ENCODE measurements at regions not wholly inside any gene's neighbourhood (a gene's known extent, or its start where the extent isn't known, plus 50 kb on each side); places are given as distances from the start of the nearest gene placed in this dataset.
"Not testable (repeated sequence)": the region's sequence is repeated elsewhere in the genome, so short reads cannot be mapped to it uniquely, and the experiment has no call there.

- Histone ChIP-seq H3K4me3 (ENCODE audit: low read depth, low read length) (no peak overlapping the region), H3K27me3 (ENCODE audit: control insufficient read depth, insufficient read depth, low read length) (no peaks in the 10 kb centered on the region), H3K9me3 (ENCODE audit: control insufficient read depth, insufficient read depth, low read length) (no peaks in the 10 kb centered on the region), H3K27ac (ENCODE audit: low read depth, low read length) (no peak overlapping the region)
- CTCF ChIA-PET: no interaction called here
- no peak for DNase-seq (ENCODE audit: low read depth, low spot score)
- TF ChIP-seq CTCF (IDR thresholded peaks at IDR 0.05; ENCODE audit: low read depth, low read length): no peak
- POLR2A ChIA-PET: no interaction called here
Measured at GRCh38 chr4:167838686-167839085, 253.7 kb upstream of the ANXA10 start.

- no peak for TF ChIP-seq CTCF (IDR thresholded peaks at IDR 0.05; ENCODE audit: low read depth, low read length)
- Histone ChIP-seq H3K27ac (ENCODE audit: low read depth, low read length) (no peak overlapping the region), H3K27me3 (ENCODE audit: control insufficient read depth, insufficient read depth, low read length) (no peaks in the 10 kb centered on the region), H3K4me3 (ENCODE audit: low read depth, low read length) (no peak overlapping the region), H3K9me3 (ENCODE audit: control insufficient read depth, insufficient read depth, low read length) (no peaks in the 10 kb centered on the region)
- ChIA-PET CTCF (no interaction called here), POLR2A (no interaction called here)
- no peak for DNase-seq (ENCODE audit: low read depth, low spot score)
Measured at GRCh38 chr4:167842487-167842886, 249.8 kb upstream of the ANXA10 start.

GRCh38 chr4:167854881-167855280 is 237.5 kb upstream of the ANXA10 start:
- H3K9me3 ChIP-seq (ENCODE audit: control insufficient read depth, insufficient read depth, low read length): no peaks in the 10 kb centered on the region; the same call in 1 of the 2 replicates
- no peak overlapping the region for H3K4me3 ChIP-seq (ENCODE audit: low read depth, low read length)
- H3K27ac ChIP-seq (ENCODE audit: low read depth, low read length): no peak overlapping the region
- CTCF ChIA-PET: no interaction called here
- POLR2A ChIA-PET: no interaction called here
- no peaks in the 10 kb centered on the region for H3K27me3 ChIP-seq (ENCODE audit: control insufficient read depth, insufficient read depth, low read length)
- DNase-seq (ENCODE audit: low read depth, low spot score): no peak
- no peak for TF ChIP-seq CTCF (IDR thresholded peaks at IDR 0.05; ENCODE audit: low read depth, low read length)

GRCh38 chr4:167858127-167858526 is 234.2 kb upstream of the ANXA10 start:
- H3K4me3 ChIP-seq (ENCODE audit: low read depth, low read length); H3K9me3 ChIP-seq (ENCODE audit: control insufficient read depth, insufficient read depth, low read length); H3K27me3 ChIP-seq (ENCODE audit: control insufficient read depth, insufficient read depth, low read length); CTCF ChIA-PET; H3K27ac ChIP-seq (ENCODE audit: low read depth, low read length); DNase-seq (ENCODE audit: low read depth, low spot score); POLR2A ChIA-PET: not testable (repeated sequence)

GRCh38 chr4:167867191-167867590 is 225.1 kb upstream of the ANXA10 start:
- Histone ChIP-seq H3K9me3 (ENCODE audit: control insufficient read depth, insufficient read depth, low read length) (no peaks in the 10 kb centered on the region), H3K27ac (ENCODE audit: low read depth, low read length) (no peak overlapping the region), H3K27me3 (ENCODE audit: control insufficient read depth, insufficient read depth, low read length) (no peaks in the 10 kb centered on the region), H3K4me3 (ENCODE audit: low read depth, low read length) (no peak overlapping the region)
- POLR2A ChIA-PET: no interaction called here
- CTCF ChIA-PET: no interaction called here
- no peak for DNase-seq (ENCODE audit: low read depth, low spot score)
- TF ChIP-seq CTCF (IDR thresholded peaks at IDR 0.05; ENCODE audit: low read depth, low read length): no peak

- no peaks in the 10 kb centered on the region for H3K9me3 ChIP-seq (ENCODE audit: control insufficient read depth, insufficient read depth, low read length)
- POLR2A ChIA-PET: no interaction called here
- DNase-seq (ENCODE audit: low read depth, low spot score): no peak
- CTCF ChIA-PET: no interaction called here
- no peak overlapping the region for H3K27ac ChIP-seq (ENCODE audit: low read depth, low read length)
- no peak for TF ChIP-seq CTCF (IDR thresholded peaks at IDR 0.05; ENCODE audit: low read depth, low read length)
- no peaks in the 10 kb centered on the region for H3K27me3 ChIP-seq (ENCODE audit: control insufficient read depth, insufficient read depth, low read length)
- H3K4me3 ChIP-seq (ENCODE audit: low read depth, low read length): no peak overlapping the region
Measured at GRCh38 chr4:167868163-167868562, 224.2 kb upstream of the ANXA10 start.

Measured in AG04450 (cell line).